GM12878 (cell line): ENCODE measurements at regions not wholly inside any gene's neighbourhood (a gene's known extent, or its start where the extent isn't known, plus 50 kb on each side); places are given as distances from the start of the nearest gene placed in this dataset.

ENCODE experiments used
- ATAC-seq: fragments of 200-7000 bp; cut with Tn5 transposase; 3 replicates; pipeline ENCODE4 v1.9.1; 2020; ENCODE audit warnings: mild to moderate bottlenecking, moderate library complexity
- BruUV-seq: library from RNA; stranded (reverse); fragments of 400-500 nt; replicated peaks from 2 replicates; lab custom pipeline; 2021; lab: Mats Ljungman, UMichigan
- CTCF ChIA-PET: fragments of 300-600 bp; sonication (Branson Sonifier 250); formaldehyde crosslinking; extraction: SDS; loops from one replicate; lab custom pipeline; 2021; ENCODE audit warnings: inconsistent platforms; lab: Yijun Ruan, JAX
- POLR2A ChIA-PET: fragments of 350-600 bp; formaldehyde crosslinking; extraction: SDS; loops from one replicate; lab custom pipeline; 2021; ENCODE audit warnings: inconsistent platforms; lab: Charles Lee
- RAD21 ChIA-PET: fragments of 300-600 bp; sonication (Branson Sonifier 250); formaldehyde crosslinking; loops from one replicate; lab custom pipeline; 2023; ENCODE audit warnings: antibody characterized with exemption; ENCODE audit not compliant: unreplicated experiment; lab: Charles Lee
- SMC1A ChIA-PET: fragments of 300-600 bp; sonication (Branson Sonifier 250); formaldehyde crosslinking; loops from one replicate; lab custom pipeline; 2023; ENCODE audit not compliant: unreplicated experiment, uncharacterized antibody; lab: Charles Lee
- DNase-seq: peaks from one replicate; pipeline ENCODE4 v3.0.0-alpha.2; 2011; ENCODE audit warnings: low read depth, low spot score
- FAIRE-seq: peaks from 3 replicates; lab custom pipeline; 2011; peaks lifted over from hg19 to GRCh38; lab: Jason Lieb, UNC
- H2AFZ ChIP-seq: 2 replicates; pipeline ENCODE4 v1.6.0; 2011; ENCODE audit warnings: low read depth, low read length, control low read depth; ENCODE audit not compliant: control insufficient read depth
- H3K27ac ChIP-seq: 2 replicates; pipeline ENCODE4 v1.5.1; 2011; ENCODE audit warnings: control low read depth; ENCODE audit not compliant: control insufficient read depth, insufficient read depth
- H3K27me3 ChIP-seq, 2 experiments: replicated peaks in 1 of 2; 2 replicates each; pipeline versions ENCODE4 v1.6.0 to v1.6.1; 2011; ENCODE audit warnings: low read length in 1 of 2; ENCODE audit not compliant: control insufficient read depth in 2 of 2, insufficient read depth in 2 of 2
- H3K36me3 ChIP-seq, 2 experiments: 2 replicates each; pipeline ENCODE4 v1.5.1; 2011; ENCODE audit warnings: low read length in 1 of 2; ENCODE audit not compliant: control insufficient read depth in 2 of 2, insufficient read depth in 2 of 2
- H3K4me1 ChIP-seq: 2 replicates; pipeline ENCODE4 v1.6.1; 2011; ENCODE audit warnings: mild to moderate bottlenecking, low read length, moderate library complexity, mixed read lengths; ENCODE audit not compliant: control insufficient read depth, insufficient read depth
- H3K4me2 ChIP-seq: 2 replicates; pipeline ENCODE4 v1.6.0; 2011; ENCODE audit warnings: control low read depth; ENCODE audit not compliant: control insufficient read depth, insufficient read depth
- H3K4me3 ChIP-seq: fragments of 200-600 bp; sonication (generic); 2 replicates; pipeline ENCODE4 v1.5.1; 2016
- H3K79me2 ChIP-seq: 2 replicates; pipeline ENCODE4 v1.6.0; 2011; ENCODE audit warnings: low read length; ENCODE audit not compliant: control insufficient read depth, insufficient read depth
- H3K9ac ChIP-seq: 2 replicates; pipeline ENCODE4 v1.8.0; 2011; ENCODE audit warnings: low read length, control low read depth, mixed read lengths; ENCODE audit not compliant: control insufficient read depth, insufficient read depth
- H3K9me3 ChIP-seq: replicated peaks from 3 replicates; pipeline ENCODE4 v1.5.1; 2011; ENCODE audit warnings: mild to moderate bottlenecking, low read length; ENCODE audit not compliant: control insufficient read depth, insufficient read depth
- H4K20me1 ChIP-seq: 2 replicates; pipeline ENCODE4 v1.6.0; 2011; ENCODE audit not compliant: control insufficient read depth, insufficient read depth
- BHLHE40 ChIP-seq, 2 experiments: fragments of 450-650 bp in 1 of 2; IDR thresholded peaks; 2 replicates each; pipeline ENCODE4 v1.6.1; 2011 to 2017; ENCODE audit warnings: low read depth in 2 of 2, borderline replicate concordance in 1 of 2, improper control_type of control experiment in 1 of 2, low read length in 1 of 2, mild to moderate bottlenecking in 1 of 2
- ELK1 ChIP-seq: IDR thresholded peaks from 2 replicates; pipeline ENCODE4 v1.6.1; 2012; ENCODE audit warnings: low read depth, low read length, improper control_type of control experiment
- HDAC2 ChIP-seq: fragments of 200-600 bp; sonication (generic); IDR thresholded peaks from 2 replicates; pipeline ENCODE4 v1.6.1; 2017
- MYB ChIP-seq: fragments of 150-350 bp; IDR thresholded peaks from 2 replicates; pipeline ENCODE4 v1.6.1; 2014; ENCODE audit warnings: mild to moderate bottlenecking, low read depth, low read length, borderline replicate concordance
- POLR2AphosphoS2 ChIP-seq: IDR thresholded peaks from 2 replicates; pipeline ENCODE4 v1.6.1; 2011; ENCODE audit warnings: low read depth, mild to moderate bottlenecking, low read length, improper control_type of control experiment, moderate library complexity
- RB1 ChIP-seq: fragments of 450-650 bp; formaldehyde crosslinking; IDR thresholded peaks from 2 replicates; pipeline ENCODE4 v1.6.1; 2017; ENCODE audit warnings: mild to moderate bottlenecking, borderline replicate concordance
- REST ChIP-seq: IDR thresholded peaks from 2 replicates; pipeline ENCODE4 v1.6.1; 2012; ENCODE audit warnings: mild to moderate bottlenecking, low read depth, low read length
- SMAD1 ChIP-seq: fragments of 450-650 bp; IDR thresholded peaks from 2 replicates; pipeline ENCODE4 v1.6.1; 2018; ENCODE audit warnings: mild to moderate bottlenecking, low read depth; ENCODE audit not compliant: partially characterized antibody
- SMAD5 ChIP-seq: IDR thresholded peaks from 2 replicates; pipeline ENCODE4 v1.6.1; 2016; ENCODE audit warnings: antibody characterized with exemption, low read depth
- STAT3 ChIP-seq: IDR thresholded peaks from 2 replicates; pipeline ENCODE4 v1.6.1; 2011; ENCODE audit warnings: low read depth, low read length, improper control_type of control experiment
- SUPT20H ChIP-seq: IDR thresholded peaks from 2 replicates; pipeline ENCODE4 v1.6.1; 2011; ENCODE audit warnings: low read depth, mild to moderate bottlenecking, low read length, moderate library complexity, borderline replicate concordance; ENCODE audit not compliant: control insufficient read depth
- WRNIP1 ChIP-seq: IDR thresholded peaks from 2 replicates; pipeline ENCODE4 v1.6.1; 2011; ENCODE audit warnings: low read depth, low read length, improper control_type of control experiment, borderline replicate concordance
- YBX1 ChIP-seq: fragments of 450-650 bp; IDR thresholded peaks from 2 replicates; pipeline ENCODE4 v1.6.1; 2016; ENCODE audit warnings: antibody characterized with exemption
- WGBS: methylation state at CpG from one replicate; pipeline ENCODE4 v1.1.6; 2016; ENCODE audit warnings: low lambda C conversion rate; ENCODE audit not compliant: insufficient replicate concordance, insufficient coverage; ENCODE audit errors: missing lambda C conversion rate; 5-methylcytosine and 5-hydroxymethylcytosine counted together
- in situ Hi-C: fragments of 300-500 bp; cut with MboI; formaldehyde crosslinking; loops from 9 replicates; pipeline ENCODE4 v1.14.3; 2018; ENCODE audit warnings: mixed read lengths
- intact Hi-C: fragments of 100-400 bp; cut with micrococcal nuclease; formaldehyde crosslinking; loops from one replicate; pipeline ENCODE4 v1.14.2; 2022; ENCODE audit not compliant: unreplicated experiment

- ATAC-seq (peak; percentile 84), DNase-seq (no peak), FAIRE-seq (no peak)
- Histone ChIP-seq H3K79me2 (no peaks in the 10 kb centered on the region), H3K4me2 (no peak overlapping the region), H2AFZ (no peak overlapping the region), H3K27me3 (peaks cover 0 to 1% of the 10 kb centered on the region in 2 experiments; a peak in 1 of 4 replicates), H3K36me3 (no peaks in the 10 kb centered on the region), H3K4me3 (no peak overlapping the region), H3K9me3 (no peaks in the 10 kb centered on the region), H3K4me1 (peaks cover 4% of the 10 kb centered on the region; the same call in 1 of the 2 replicates), H4K20me1 (no peaks in the 10 kb centered on the region), H3K9ac (no peak overlapping the region), H3K27ac (no peak overlapping the region)
- POLR2A ChIA-PET = no interaction called here
- 47% methylated on average over 9 of the region's 9 CpGs for WGBS
- CTCF ChIA-PET = no interaction called here
- no peak for TF ChIP-seq MYB
- TF ChIP-seq HDAC2 = no peak
- TF ChIP-seq RB1 = no peak
- no peak for TF ChIP-seq WRNIP1
- peak in 1 of 2 experiments; percentile 31; a peak in 1 of 4 replicates for TF ChIP-seq BHLHE40 (IDR thresholded peaks at IDR 0.05; ENCODE audit: borderline replicate concordance in 1 of 2, low read depth in 2 of 2, low read length in 1 of 2)
- TF ChIP-seq SMAD5 = no peak
- TF ChIP-seq POLR2AphosphoS2 = no peak
- RAD21 ChIA-PET = no interaction called here
- intact Hi-C loops (no loop called here), in situ Hi-C loops (no loop called here)
- SMC1A ChIA-PET = no interaction called here
- no TSS peak for BruUV-seq
Observed at GRCh38 chr20:50392138-50392866, 117.9 kb upstream of the PTPN1 start.

- Histone ChIP-seq H3K4me1 (peaks cover 4% of the 10 kb centered on the region; the same call in 1 of the 2 replicates), H3K9ac (no peak overlapping the region), H3K4me2 (no peak overlapping the region), H3K4me3 (no peak overlapping the region), H2AFZ (no peak overlapping the region), H3K27me3 (no peaks in the 10 kb centered on the region), H3K79me2 (no peaks in the 10 kb centered on the region), H3K9me3 (no peaks in the 10 kb centered on the region), H3K36me3 (no peaks in the 10 kb centered on the region), H4K20me1 (no peaks in the 10 kb centered on the region), H3K27ac (no peak overlapping the region)
- ATAC-seq (no peak), FAIRE-seq (no peak), DNase-seq (no peak)
- intact Hi-C loops (no loop called here), in situ Hi-C loops (no loop called here)
- no TSS peak for BruUV-seq
- SMC1A ChIA-PET = no interaction called here
- RAD21 ChIA-PET = no interaction called here
- CTCF ChIA-PET = no interaction called here
- 40% methylated on average over 6 of the region's 6 CpGs for WGBS
- POLR2A ChIA-PET = no interaction called here
- TF ChIP-seq SUPT20H (no peak), ELK1 (no peak), YBX1 (no peak), STAT3 (no peak), MYB (no peak), SMAD1 (no peak), REST (no peak)
Observed at GRCh38 chr20:50393242-50393641, 116.9 kb upstream of the PTPN1 start.
